GM18511 (cell line): ENCODE measurements at regions not wholly inside any gene's neighbourhood (a gene's known extent, or its start where the extent isn't known, plus 50 kb on each side); places are given as distances from the start of the nearest gene placed in this dataset.
A peak's percentile ranks its signal among the peaks of the same experiment; 100 is the strongest.

Experiments
- ATAC-seq: cut with Tn5 transposase; IDR thresholded peaks from one replicate; pipeline ENCODE4 v1.9.1; 2021; ENCODE audit warnings: mild to moderate bottlenecking, moderate library complexity; ENCODE audit not compliant: unreplicated experiment

GRCh38 chr15:94021621-94022320 is 209.6 kb upstream of the MCTP2 start:
- no peak for ATAC-seq

- no peak for ATAC-seq
These were observed 212.3 kb upstream of the MCTP2 start for GRCh38 chr15:94019062-94019461.

GRCh38 chr15:94015324-94015723 is 216.0 kb upstream of the MCTP2 start:
- ATAC-seq = peak; percentile 59

- ATAC-seq = no peak
These were observed 223.0 kb upstream of the MCTP2 start for GRCh38 chr15:94008104-94009074.

- ATAC-seq = no peak
These were observed 226.7 kb upstream of the MCTP2 start for GRCh38 chr15:94004697-94005096.

- ATAC-seq = no peak
These were observed 229.3 kb upstream of the MCTP2 start for GRCh38 chr15:94002041-94002440.

- no peak for ATAC-seq
These were observed 230.0 kb upstream of the MCTP2 start for GRCh38 chr15:94001255-94001801.

GRCh38 chr15:94000606-94001005 is 230.8 kb upstream of the MCTP2 start:
- no peak for ATAC-seq

- ATAC-seq = peak; percentile 51
These were observed 234.2 kb upstream of the MCTP2 start for GRCh38 chr15:93997071-93997658.

GRCh38 chr15:93989440-93989998 is 241.8 kb upstream of the MCTP2 start:
- ATAC-seq = no peak

GRCh38 chr15:93987068-93987467 is 244.3 kb upstream of the MCTP2 start:
- peak; percentile 60 for ATAC-seq

GRCh38 chr15:93986400-93986984 is 244.9 kb upstream of the MCTP2 start:
- ATAC-seq = no peak

- ATAC-seq = no peak
These were observed 245.4 kb upstream of the MCTP2 start for GRCh38 chr15:93985925-93986324.

- no peak for ATAC-seq
These were observed 246.2 kb upstream of the MCTP2 start for GRCh38 chr15:93985176-93985575.

- ATAC-seq = no peak
These were observed 247.8 kb upstream of the MCTP2 start for GRCh38 chr15:93983526-93983925.

- no peak for ATAC-seq
These were observed 249.1 kb upstream of the MCTP2 start for GRCh38 chr15:93982226-93982727.

- ATAC-seq = no peak
These were observed 249.7 kb upstream of the MCTP2 start for GRCh38 chr15:93981706-93982105.

GRCh38 chr15:93980261-93980911 is 251.0 kb upstream of the MCTP2 start:
- ATAC-seq = no peak

- no peak for ATAC-seq
These were observed 256.4 kb upstream of the MCTP2 start for GRCh38 chr15:93974804-93975481.
